CMK (cell line): ENCODE measurements at regions not wholly inside any gene's neighbourhood (a gene's known extent, or its start where the extent isn't known, plus 50 kb on each side); places are given as distances from the start of the nearest gene placed in this dataset.

Experiments
- DNase-seq: peaks from one replicate; pipeline ENCODE4 v3.0.0-alpha.2; 2010; ENCODE audit warnings: low read depth

DNA sequence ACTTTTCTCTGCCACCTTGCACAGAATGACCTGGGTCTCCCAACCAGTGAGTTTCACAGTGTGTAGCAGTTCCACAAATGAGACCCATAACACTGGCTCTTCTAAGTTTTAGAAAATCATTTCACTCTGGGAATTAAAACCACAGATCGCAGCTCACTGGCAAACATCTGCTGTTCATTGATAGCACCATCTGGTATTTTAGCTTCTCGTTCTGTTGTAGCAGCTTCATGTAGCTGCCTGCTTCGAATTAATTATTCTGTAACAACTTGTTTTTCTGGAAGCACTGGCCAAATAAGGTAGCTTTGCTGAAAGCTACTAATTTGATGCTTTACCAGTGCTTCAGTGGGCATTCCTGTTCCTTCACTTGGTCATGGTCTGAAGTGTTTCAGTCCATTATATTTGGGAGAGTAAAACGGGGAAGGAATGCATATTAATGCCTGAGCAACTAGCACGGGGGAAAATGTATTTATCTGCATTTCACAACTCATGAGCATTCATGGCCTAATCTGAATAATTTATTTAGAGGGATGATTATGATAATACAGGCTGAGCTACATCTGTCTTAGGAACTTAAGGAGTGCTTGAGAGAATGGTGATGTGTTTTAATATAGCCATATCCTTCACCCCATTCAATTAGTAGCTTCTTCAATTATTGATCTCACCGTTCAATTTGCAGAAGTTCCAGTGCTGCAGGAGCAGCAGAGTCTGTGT is 447.4 kb downstream of the XPNPEP1 start:
- DNase-seq, result no peak

DNA sequence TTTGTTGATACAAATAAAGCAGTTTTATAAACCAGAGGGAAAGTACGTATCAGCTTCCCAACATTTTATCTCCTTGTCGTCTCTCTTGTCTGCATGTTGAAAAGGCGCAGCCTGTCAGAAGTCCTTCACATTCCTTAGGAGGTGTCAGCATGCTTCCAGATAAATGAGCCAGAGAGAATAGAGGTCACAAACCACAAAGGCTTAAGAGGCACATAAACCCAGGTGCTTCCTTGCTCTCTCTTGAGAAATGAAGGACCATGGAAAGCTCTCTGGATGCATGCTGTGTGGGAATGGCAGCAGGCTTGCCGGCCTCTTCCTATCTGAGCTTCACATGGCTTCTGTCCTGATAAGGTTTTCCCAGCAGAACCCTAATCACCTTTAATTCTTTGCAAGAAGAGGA is 448.5 kb downstream of the XPNPEP1 start:
- DNase-seq, result no peak

DNA sequence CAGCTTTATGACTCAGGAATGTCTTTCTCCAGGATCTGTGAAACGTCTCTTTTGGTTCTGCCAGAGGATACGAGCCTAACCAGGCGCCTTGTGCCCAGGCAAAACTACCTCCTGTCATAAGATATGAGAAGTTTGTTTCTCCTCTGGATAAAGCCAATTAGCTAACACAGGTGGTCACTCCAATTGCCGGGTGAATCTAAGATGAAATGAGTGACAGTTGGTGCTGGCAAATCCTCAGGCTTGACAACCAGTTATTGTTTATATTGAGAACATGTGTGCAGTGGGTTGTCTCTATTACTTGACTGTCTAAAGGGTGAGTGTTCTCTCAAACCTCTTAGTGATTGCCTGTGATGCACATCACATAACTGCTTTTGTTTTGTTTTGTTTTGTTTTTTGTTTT is 449.1 kb downstream of the XPNPEP1 start:
- no peak for DNase-seq

DNA sequence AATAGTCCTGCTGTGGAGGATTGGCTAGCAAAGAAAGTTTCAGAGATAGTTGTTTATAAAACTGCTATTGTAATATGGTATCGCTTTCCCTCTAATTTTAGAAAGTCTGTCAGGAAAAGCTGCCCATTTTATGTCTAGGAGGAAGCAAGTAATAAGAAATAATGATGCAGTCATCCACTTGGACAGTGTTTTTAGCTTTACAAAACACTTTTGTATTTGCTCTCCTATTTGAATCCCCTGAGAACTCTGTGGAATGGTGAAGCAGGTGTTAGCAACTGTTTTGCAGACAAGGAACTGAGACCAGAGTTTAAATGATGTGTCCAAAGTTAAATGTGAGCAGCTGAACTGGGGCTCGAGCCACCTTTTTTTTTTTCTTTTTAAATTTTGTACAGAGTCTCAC is 455.8 kb downstream of the XPNPEP1 start:
- DNase-seq, result no peak

DNA sequence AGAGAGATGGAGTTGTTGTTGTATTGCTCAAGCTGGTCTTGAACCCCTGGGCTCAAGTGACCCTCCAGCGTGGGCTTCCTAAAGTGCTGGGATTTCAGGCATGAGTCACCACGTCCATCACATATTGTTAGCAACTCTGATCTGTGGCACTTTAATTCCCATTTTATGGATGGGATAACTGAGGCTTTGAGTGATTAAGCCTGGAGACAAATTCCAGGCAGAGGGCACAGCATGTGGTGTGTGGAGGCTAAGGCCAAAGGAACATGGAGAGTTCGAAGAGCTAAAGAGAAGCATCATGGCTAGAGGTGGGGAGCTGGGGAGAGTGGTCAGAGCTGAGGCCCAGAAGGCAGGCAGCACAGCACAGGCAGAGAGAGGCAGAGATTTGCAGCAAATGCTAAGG is 458.4 kb downstream of the XPNPEP1 start:
- DNase-seq, result no peak

DNA sequence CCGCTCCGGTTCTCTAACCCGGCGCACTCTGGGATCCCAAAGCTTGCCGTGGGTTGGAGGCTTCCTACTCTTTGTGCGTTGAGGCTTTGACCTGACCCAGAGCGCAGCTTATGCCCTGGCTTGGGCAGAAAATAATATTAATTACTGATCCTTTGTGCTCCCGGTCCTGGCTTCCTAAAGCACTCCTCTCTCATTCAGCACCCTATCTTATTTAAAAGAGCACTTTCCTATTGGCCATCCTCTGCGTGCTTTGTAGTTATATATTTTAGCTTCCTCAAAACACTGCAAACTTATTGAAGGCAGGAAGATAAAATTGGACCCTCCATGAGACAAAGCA is 466.0 kb downstream of the XPNPEP1 start:
- DNase-seq, result no peak

DNA sequence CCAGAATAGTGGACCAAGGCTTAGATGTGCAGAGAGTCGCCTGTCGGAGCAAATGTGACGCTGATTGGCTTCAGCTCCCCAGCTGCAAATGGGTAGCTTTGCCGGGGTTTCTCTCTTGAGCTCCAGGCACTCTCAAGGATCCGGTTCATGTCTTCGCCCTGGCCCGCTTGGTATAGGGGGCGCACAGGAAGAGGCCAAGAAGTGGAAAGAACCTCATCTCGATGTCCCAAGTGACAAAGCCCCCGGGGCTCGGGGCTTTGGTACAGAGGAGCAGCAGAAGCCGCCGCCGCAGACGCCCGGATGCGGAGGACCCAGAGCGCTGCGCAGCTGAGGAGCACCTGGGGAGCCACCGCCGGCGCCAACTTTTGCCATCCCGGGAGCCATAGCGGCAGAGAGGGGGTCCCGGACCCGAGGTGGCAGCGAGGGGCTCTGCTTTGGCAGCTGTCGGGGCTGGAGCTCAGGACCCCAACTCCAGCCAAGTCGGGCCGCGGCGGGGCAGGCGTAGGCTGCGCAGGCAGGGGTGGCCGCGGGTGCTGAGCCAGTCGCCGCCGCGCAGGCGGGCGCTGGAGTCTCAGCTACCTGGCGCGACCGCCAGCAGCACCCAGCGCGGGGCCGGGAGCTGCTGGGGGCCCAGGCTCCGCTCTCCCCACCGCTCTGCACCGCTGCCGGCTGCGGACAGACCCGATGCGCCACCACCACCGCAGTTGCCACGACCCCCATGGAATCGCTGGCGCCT is 466.6 kb downstream of the XPNPEP1 start:
- no peak for DNase-seq

DNA sequence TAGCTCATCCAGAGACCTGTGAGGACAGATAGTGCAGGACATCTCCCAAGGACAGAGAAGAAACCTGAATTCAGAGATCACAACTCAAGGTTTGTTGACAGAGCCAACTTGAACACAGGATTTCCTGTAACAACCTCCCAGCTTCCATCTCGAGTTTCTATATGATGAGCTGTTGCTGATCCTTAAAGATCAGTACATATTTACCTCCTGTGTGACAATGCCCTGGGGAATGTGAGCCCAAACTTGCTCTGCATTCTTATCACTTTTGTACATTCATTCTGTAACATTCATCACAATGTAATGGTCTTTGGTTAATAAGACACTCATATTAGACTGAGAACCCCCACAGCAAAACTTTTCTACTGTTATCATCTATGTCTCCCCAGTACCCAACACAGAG is 468.6 kb downstream of the XPNPEP1 start:
- no peak for DNase-seq

DNA sequence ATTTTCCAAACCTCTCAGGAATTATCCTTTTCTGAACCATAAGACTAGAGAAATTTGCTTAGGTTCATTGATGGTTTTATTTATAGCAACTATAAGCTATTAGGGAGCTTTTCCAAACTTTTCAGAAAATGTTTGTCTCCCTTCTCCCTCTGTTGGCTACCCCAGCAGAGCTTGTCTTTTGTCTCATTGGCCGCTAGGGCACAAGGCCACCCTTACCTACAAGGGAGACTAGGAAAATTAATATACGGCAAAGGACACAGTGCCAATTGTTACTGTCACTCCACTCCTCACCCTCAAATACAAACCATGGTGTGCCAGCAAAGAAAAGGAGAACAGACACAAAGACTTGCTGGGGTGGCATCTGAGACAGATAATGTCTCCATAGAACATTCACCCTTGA is 471.4 kb downstream of the XPNPEP1 start:
- DNase-seq, result no peak

DNA sequence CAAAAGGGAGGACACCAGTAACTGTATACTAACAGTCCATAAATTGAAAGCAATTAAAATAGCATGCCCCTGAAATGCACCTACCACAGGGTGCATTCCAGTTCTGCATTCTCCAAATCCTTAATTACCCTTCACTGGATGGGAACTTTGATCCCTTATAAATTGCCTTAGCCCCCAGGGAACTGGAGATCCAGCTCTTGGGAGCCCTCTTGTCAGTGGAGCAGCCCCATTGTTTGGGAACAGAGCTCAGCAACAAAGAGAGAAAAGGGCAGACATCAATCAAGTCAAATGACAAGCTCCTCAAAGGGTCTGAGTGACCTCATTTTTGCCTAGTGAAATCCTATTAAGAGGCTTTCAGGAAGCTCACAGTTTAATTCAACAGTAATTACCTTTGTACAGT is 472.6 kb downstream of the XPNPEP1 start:
- DNase-seq, result no peak

DNA sequence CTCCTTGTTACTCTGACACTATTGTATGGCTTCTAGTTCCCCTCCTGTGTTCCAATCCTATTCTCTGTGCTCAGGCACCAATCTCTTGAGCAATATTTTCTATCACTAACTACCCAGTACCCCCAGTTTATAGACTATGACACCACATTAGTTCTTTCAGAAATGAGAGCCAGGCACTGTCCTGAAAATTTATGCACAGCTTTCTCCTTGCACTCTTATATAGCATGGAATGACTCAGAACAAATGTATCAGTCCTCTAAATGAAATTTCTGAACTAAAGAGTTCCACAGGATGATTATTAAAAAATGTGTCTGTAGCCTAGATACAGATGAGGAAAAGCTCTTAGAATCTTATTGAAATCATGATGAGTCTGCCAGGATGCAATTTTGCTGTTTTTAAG is 489.9 kb downstream of the XPNPEP1 start:
- DNase-seq, result no peak

DNA sequence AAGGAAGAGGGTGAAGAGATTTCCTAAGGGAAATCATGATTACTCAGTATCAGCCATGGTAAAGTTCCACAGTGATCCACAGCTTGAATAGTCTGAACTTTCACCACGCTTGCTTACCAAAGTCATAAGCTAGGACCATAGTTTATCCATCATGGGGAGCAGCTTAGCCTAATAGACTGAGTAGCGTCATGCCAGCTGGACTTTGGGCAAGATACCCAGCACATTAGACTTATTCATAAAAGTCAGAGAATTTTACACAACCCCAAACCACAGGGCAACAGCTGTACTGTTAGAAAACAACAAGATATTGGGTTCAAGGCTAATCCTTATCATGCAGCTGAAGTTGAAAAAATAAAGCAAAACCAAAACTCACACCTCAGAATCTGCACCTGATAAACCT is 491.0 kb downstream of the XPNPEP1 start:
- no peak for DNase-seq

DNA sequence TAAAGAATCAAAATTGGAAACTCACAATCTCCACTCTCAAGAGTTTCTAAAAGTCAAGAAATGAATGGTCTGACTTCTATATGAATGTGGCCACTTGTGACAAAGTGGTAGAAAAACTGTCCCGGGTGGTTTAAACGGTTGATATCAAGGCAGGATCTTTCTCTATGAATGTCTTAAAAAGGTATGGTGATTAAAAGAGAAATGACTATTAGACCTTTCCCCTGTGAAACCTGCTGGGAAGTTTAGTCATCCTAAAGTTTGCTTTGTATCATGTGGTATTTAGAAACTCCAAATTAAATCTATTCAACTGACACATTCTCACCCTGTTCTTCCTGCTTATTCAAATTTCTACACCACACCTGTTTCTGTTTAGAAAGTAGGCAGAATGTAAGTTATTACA is 492.5 kb downstream of the XPNPEP1 start:
- no peak for DNase-seq

DNA sequence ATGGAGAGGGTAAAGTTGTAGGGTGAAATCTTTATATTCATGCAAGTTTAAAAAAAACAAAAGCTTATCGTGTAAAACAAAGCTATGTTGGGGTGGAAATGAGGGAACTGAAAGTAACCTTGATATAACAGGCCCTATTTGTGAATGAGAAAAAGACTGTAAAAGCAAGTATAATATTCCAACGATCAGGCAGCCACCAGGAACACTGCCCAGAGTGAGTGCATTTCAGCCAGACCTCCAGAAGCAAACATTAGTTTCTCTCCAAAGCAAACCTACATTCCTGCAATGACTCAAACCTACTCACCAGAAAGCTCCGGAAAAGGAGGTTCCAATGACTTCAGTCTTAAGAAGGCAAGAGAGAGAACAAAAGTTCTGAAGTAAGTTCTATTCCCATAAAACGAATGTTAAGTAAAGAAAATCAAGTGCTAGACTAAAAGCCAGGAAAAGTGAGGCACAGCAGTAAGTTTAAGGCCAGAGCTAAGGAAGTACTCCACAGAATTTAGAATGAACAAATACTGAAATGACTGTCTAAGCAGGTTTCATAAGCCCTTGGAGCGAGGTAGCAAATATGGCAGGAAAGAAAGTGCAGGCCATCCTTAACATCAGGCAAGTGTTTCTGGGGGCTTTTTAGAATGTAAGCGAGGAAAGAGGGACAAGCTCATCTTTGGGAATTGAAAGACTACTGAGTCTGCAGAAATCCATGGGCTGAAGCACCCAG is 493.1 kb downstream of the XPNPEP1 start:
- no peak for DNase-seq

DNA sequence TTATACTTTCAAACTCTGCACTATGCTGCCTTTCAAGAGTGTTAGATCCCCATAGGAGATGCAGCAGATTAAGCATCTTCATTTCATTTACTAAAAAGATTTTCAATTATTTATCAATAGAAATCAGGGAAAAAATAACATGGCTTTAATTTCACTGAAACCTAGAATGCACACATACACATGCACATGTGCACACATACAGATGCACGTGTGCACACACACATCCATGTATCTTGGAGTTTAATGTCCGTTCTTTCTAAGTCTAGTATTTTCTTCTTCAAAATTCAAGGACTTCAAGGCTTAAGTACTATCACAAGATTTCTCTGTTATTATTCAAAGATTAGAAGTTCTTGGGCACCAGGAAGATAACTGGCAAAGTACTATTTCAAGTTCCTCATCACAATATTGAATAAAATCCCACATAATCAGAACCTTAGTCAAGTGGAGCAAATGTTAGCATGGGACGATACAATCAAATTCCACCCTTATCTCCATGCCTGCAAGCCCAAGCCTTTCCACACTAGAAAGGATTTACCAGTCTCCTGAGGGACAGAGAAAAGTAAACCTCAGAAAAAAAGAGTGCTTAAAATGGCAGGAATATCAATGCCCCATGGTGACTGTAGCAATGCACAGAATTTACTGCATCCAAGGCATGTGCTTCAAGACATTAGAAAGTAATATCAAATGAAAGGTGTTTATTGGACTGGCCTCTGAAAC is 494.4 kb downstream of the XPNPEP1 start:
- no peak for DNase-seq

DNA sequence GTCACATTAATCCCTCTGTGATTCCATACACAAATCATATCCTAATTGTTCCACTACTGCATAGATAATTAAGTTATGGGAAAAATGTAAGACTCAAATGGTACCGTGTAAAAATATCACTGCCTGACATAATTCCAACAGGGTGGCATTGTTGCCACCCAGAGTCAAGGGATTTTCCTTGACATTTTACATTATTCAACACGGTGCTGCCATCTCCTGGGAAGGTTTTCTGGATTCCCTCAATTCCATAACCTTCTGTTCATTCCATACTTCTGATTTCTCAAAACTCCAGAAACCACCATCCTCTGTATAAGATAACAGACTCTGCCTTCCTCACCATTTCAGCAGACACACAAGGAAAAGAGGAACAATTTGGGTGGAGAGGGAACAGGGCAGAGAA is 495.9 kb downstream of the XPNPEP1 start:
- no peak for DNase-seq

DNA sequence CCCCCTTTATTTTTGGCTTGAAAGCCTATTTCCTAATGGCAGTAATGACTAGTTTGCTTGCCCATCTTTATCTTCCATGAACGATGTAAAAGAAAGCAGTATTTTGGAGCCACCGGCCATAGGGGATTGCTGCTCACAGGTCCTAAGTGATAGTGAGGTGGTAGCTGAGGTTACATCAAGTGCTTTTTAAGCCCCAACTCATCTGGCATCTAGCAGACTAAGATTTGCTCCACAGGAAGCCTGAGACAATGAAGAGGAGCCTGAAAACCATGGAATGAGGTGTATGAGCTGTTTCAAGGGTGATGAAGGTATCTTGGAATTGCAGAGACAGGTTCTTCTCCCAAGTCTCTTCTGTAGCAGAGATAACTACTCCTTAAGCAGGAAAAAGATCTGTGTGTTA is 496.3 kb downstream of the XPNPEP1 start:
- DNase-seq, result no peak

DNA sequence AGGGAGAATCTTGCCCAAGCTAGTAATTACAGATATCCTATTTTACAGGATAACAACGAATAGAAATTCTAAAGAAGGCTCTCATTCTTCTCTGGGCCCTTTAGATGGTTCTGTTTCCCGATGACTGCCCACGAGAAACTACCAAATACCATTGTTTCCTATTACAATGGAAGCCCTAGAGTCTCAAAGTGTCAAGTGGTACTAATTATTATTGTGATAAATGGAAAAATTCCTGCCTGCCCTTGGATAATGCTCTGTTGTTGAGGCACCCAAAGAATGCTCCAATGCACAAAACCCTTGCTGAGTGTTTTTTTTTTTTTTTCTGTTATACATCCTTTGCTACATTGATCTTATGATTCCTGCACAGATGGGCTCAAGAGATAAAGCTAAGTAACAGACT is 504.5 kb downstream of the XPNPEP1 start:
- no peak for DNase-seq

DNA sequence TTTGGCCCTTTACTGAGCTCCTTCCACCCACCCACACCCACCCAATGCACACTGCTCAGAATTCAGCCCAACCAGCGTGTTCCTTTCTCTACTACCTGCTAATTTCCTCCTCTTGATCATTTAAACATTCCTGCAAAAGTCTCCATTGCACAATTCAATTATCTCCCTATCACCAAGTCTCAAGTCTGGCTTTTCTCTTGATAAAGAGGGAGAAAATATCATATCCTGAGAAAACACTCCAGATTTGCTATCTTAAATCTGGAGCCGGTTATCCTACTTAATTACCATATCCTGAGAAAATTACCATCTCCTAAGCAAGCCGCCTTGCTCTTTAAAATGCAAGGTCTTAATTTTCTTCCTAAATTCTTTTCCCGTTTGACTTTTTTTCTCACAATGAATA is 505.5 kb downstream of the XPNPEP1 start:
- no peak for DNase-seq

DNA sequence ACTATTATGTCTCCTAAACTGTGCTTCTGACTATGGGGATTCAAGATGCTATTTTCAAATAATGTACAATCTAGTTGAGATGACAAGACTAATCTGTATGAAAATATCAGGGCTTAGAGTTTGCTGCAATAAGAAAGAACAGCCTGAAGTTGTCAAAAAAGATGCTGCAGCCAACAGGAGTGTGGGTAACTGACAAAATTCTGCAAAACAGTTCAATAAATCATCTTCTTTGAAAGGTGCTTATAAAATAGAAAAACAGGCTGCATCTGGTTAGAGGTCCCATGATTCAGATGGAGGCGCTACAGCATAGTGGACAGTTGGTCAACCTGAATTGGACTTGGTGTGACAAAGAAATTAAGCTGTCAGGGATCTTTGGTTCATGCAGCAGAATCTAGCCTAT is 511.0 kb downstream of the XPNPEP1 start:
- DNase-seq, result no peak

DNA sequence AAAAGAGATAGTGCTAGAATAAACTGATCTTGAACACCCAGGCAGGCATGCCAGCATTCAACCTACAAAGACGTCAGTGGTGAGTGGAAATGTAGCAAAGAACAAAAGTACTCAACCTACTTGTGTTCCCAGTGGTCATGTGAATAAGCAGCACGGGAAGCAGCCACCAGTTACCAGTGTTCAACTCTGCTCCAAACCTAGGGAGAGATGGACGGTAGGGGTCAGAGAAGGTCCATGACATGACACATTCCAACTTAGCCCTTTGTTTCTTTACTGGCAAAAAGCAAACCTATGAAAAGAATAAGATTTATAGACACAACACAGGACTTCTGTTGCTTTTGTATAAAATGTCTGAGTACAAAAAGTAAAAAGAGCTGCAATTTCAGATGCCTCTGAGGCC is 511.4 kb downstream of the XPNPEP1 start:
- DNase-seq, result no peak

DNA sequence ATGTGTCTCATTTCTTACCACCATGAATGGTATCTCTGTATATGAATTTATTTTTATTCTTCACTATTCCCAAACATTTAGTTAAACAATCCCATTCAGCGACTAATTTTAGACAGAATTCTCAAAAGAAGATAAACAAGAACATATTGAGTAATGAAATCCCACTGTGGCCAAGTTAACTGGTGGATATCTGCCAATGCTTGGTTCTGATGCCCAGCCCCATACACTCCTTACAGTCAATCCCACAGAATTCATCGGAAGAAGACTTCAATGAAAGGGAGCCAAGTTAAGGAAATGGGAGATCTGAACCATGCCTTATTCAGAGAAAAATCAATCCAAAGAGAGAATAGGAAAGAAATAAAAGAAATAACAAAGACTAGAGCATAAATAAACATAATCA is 518.0 kb downstream of the XPNPEP1 start:
- no peak for DNase-seq

DNA sequence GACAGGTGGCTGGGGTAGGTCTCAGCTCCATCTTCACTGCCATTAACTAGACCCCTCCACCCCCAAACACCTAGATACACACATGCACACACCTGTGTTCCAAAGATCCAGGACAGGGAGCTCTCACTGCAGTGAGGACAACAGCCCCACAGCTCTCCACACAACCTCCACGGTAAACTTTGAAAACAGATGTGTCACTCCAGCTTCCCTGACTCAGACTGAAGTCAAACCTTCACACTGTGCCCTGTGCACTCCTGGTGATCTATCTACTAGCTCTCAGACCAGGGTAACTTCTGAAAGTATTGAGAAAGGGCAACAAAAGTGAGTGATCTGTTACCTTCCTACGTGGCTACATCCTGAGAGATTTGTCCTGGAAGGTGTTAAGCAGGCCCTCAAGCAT is 519.8 kb downstream of the XPNPEP1 start:
- no peak for DNase-seq
